ENCODE measurements at regions not wholly inside any gene's neighbourhood (a gene's known extent, or its start where the extent isn't known, plus 50 kb on each side); places are given as distances from the start of the nearest gene placed in this dataset.

DNA sequence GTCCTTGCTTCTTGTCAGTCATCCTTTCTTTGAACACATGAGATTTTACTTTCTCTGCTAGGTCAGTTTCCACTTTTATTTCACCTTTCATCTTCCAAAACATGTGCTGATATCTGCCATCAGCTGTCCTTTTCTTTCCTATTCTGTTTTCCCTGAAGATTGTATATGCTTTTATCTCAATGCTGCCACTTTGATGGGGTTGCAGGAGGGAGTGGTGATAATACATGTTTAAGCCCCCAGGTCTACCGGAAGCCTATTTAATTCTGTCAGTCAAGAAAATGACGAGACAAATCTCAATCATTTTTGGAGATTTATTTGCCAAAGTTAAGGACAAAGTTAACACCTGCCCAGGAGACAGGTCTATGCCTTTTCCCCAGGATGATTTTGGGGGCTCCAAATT is 73.8 kb downstream of the MRPL32 start:
- DNase-seq (ENCODE audit: low read depth), result no peak
- TF ChIP-seq, protein P1, sequence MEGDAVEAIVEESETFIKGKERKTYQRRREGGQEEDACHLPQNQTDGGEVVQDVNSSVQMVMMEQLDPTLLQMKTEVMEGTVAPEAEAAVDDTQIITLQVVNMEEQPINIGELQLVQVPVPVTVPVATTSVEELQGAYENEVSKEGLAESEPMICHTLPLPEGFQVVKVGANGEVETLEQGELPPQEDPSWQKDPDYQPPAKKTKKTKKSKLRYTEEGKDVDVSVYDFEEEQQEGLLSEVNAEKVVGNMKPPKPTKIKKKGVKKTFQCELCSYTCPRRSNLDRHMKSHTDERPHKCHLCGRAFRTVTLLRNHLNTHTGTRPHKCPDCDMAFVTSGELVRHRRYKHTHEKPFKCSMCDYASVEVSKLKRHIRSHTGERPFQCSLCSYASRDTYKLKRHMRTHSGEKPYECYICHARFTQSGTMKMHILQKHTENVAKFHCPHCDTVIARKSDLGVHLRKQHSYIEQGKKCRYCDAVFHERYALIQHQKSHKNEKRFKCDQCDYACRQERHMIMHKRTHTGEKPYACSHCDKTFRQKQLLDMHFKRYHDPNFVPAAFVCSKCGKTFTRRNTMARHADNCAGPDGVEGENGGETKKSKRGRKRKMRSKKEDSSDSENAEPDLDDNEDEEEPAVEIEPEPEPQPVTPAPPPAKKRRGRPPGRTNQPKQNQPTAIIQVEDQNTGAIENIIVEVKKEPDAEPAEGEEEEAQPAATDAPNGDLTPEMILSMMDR (IDR thresholded peaks at IDR 0.05; ENCODE audit: insufficient read depth, low read depth, low read length, missing control alignments), result no peak
- H3K4me3 ChIP-seq (ENCODE audit: low read depth, low read length), result no peak overlapping the region

DNA sequence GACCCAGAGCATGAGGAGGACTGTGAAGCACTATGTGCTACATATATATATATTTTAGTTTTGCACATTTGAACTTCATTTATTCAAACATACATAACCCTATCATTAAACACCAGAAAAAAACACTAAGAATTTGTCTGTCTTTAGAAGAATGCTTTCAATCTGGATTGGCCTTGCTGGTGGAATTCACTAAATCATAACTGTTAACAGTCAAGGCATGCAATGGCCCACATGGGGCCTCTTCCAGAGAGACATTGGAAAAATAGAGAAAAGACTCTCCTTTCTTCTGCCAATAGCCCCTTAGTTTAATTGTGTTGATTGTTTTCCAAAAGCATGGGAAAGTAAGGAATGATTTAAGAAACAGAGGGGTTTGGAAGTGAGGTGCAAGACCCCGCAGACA is 77.9 kb downstream of the MRPL32 start:
- H3K4me3 ChIP-seq (ENCODE audit: low read depth, low read length), result no peak overlapping the region
- no peak for DNase-seq (ENCODE audit: low read depth)
- TF ChIP-seq, protein P1 (IDR thresholded peaks at IDR 0.05; ENCODE audit: insufficient read depth, low read depth, low read length, missing control alignments), result no peak

GRCh38 chr7:43011879-43012278 is 79.7 kb downstream of the MRPL32 start:
- no peak overlapping the region for H3K4me3 ChIP-seq (ENCODE audit: low read depth, low read length)
- TF ChIP-seq, protein P1 (IDR thresholded peaks at IDR 0.05; ENCODE audit: insufficient read depth, low read depth, low read length, missing control alignments), result no peak
- DNase-seq (ENCODE audit: low read depth), result no peak

DNA sequence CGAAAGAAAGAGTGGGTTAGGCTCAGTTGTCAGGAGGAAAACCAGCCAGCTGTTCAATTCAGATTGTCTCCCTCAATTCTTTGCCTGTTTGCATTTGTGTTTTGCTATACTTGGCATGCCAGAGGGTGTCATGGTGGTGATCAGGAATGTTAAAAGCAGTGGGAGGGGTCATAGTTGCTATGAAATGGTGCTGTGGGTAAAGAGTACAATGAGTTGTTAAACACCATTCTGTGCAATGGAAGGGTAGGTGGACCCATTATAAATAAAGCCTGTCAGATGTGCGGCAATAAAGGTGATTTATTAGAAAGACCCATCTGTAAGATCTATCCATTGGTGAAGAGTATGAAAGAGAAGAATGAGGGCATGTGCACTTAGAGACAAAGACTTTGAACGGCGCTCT is 82.2 kb downstream of the MRPL32 start:
- no peak overlapping the region for H3K4me3 ChIP-seq (ENCODE audit: low read depth, low read length)
- no peak for DNase-seq (ENCODE audit: low read depth)
- TF ChIP-seq, protein P1 (IDR thresholded peaks at IDR 0.05; ENCODE audit: insufficient read depth, low read depth, low read length, missing control alignments), result no peak

DNA sequence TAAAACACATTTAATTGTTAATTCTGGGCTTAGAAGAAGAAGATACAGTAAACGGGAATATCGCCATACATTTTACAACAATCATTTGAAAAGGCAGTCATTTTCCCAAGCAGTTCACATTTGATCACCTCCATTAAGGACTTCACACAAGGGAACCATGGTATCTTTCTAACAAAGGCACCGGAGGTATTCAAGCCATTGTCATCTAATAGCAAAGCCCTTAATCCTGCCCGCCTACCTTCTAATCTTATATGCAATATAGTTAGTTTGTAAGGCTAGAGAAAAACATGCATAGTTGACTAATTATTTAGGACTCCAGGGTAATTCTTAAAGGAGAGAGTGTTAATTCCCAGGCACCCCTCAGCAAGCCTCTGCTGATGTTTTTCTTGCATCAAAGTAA is 83.1 kb downstream of the MRPL32 start:
- no peak for DNase-seq (ENCODE audit: low read depth)

GRCh38 chr7:43018446-43018845 is 86.3 kb downstream of the MRPL32 start:
- no peak for DNase-seq (ENCODE audit: low read depth)
- TF ChIP-seq, protein P1 (IDR thresholded peaks at IDR 0.05; ENCODE audit: insufficient read depth, low read depth, low read length, missing control alignments), result no peak
- H3K4me3 ChIP-seq (ENCODE audit: low read depth, low read length), result no peak overlapping the region

More for the DNA sequence above, 83.1 kb downstream of the MRPL32 start:
- H3K4me3 ChIP-seq (ENCODE audit: low read depth, low read length), result no peak overlapping the region
- TF ChIP-seq, protein P1 (IDR thresholded peaks at IDR 0.05; ENCODE audit: insufficient read depth, low read depth, low read length, missing control alignments), result no peak

- no peak overlapping the region for H3K4me3 ChIP-seq (ENCODE audit: low read depth, low read length)
- no peak for DNase-seq (ENCODE audit: low read depth)
- TF ChIP-seq, protein P1 (IDR thresholded peaks at IDR 0.05; ENCODE audit: insufficient read depth, low read depth, low read length, missing control alignments), result no peak
Measured at GRCh38 chr7:43021431-43021830, 89.3 kb downstream of the MRPL32 start.
